Neural cell (in vitro differentiated cells): ENCODE measurements at regions not wholly inside any gene's neighbourhood (a gene's known extent, or its start where the extent isn't known, plus 50 kb on each side); places are given as distances from the start of the nearest gene placed in this dataset.

Experiments
- H2AFZ ChIP-seq: fragments of 200-600, 300-800 bp; sonication (generic), shearing (Covaris generic); 2 replicates; pipeline ENCODE4 v1.6.0; 2014; ENCODE audit warnings: low read depth, mild to moderate bottlenecking, antibody characterized with exemption, low read length, moderate library complexity
- H3F3A ChIP-seq: fragments of 200-600 bp; shearing (Covaris generic); 2 replicates; pipeline ENCODE4 v1.6.1; 2016; ENCODE audit warnings: mild to moderate bottlenecking, moderate library complexity, mixed read lengths, antibody characterized with exemption, low read length; ENCODE audit not compliant: insufficient read depth, poor library complexity, severe bottlenecking
- H3K27ac ChIP-seq: fragments of 200-600, 300-800 bp; sonication (generic), shearing (Covaris generic); 2 replicates; pipeline ENCODE4 v1.5.1; 2014; ENCODE audit warnings: mild to moderate bottlenecking, low read length, moderate library complexity
- H3K27me3 ChIP-seq: fragments of 300-800, 200-600 bp; sonication (generic), shearing (Covaris generic); 2 replicates; pipeline ENCODE4 v1.6.0; 2014; ENCODE audit warnings: mild to moderate bottlenecking, low read depth, low read length, moderate library complexity; ENCODE audit not compliant: insufficient read depth
- H3K36me3 ChIP-seq: fragments of 300-800, 200-600 bp; sonication (generic), shearing (Covaris generic); 2 replicates; pipeline ENCODE4 v1.5.1; 2014; ENCODE audit warnings: mild to moderate bottlenecking, antibody characterized with exemption, low read length, moderate library complexity; ENCODE audit not compliant: insufficient read depth
- H3K4me2 ChIP-seq: fragments of 300-800, 200-600 bp; sonication (generic), shearing (Covaris generic); 2 replicates; pipeline ENCODE4 v1.6.0; 2014; ENCODE audit warnings: mild to moderate bottlenecking, low read length
- H3K4me3 ChIP-seq: fragments of 300-800, 200-600 bp; sonication (generic), shearing (Covaris generic); 2 replicates; pipeline ENCODE4 v1.5.1; 2014; ENCODE audit warnings: mild to moderate bottlenecking, low read length, moderate library complexity
- H3K79me2 ChIP-seq: fragments of 200-600 bp; shearing (Covaris generic); replicated peaks from 2 replicates; pipeline ENCODE4 v1.6.0; 2014; ENCODE audit warnings: mild to moderate bottlenecking, low read length, moderate library complexity; ENCODE audit not compliant: insufficient read depth
- H3K9ac ChIP-seq: fragments of 300-800, 200-600 bp; sonication (generic), shearing (Covaris generic); 2 replicates; pipeline ENCODE4 v1.6.1; 2016; ENCODE audit warnings: mild to moderate bottlenecking, low read length, mixed read lengths
- H3K9me2 ChIP-seq: fragments of 200-600 bp; shearing (Covaris generic); 2 replicates; pipeline ENCODE4 v1.6.1; 2016; ENCODE audit warnings: mild to moderate bottlenecking, low read length, mixed read lengths; ENCODE audit not compliant: insufficient read depth
- H3K9me3 ChIP-seq: fragments of 200-600, 300-800 bp; sonication (generic), shearing (Covaris generic); 2 replicates; pipeline ENCODE4 v1.6.1; 2016; ENCODE audit warnings: mild to moderate bottlenecking, mixed run types, low read length, moderate library complexity, mixed read lengths
- H4K20me1 ChIP-seq: fragments of 200-600 bp; shearing (Covaris generic); 2 replicates; pipeline ENCODE4 v1.6.1; 2016; ENCODE audit warnings: mild to moderate bottlenecking, mixed run types; ENCODE audit not compliant: insufficient read depth
- CTCF ChIP-seq: fragments of 450-650 bp; IDR thresholded peaks from 2 replicates; pipeline ENCODE4 v1.5.1; 2014; ENCODE audit warnings: antibody characterized with exemption, mild to moderate bottlenecking, moderate library complexity; ENCODE audit not compliant: poor library complexity, severe bottlenecking
- EP300 ChIP-seq: fragments of 450-650 bp; conservative IDR thresholded peaks from 2 replicates; pipeline ENCODE4 v1.6.1; 2014; ENCODE audit warnings: antibody characterized with exemption, mild to moderate bottlenecking, moderate library complexity; ENCODE audit not compliant: poor library complexity, severe bottlenecking
- EZH2 ChIP-seq: fragments of 200-600, 300-800 bp; shearing (Covaris generic), sonication (generic); IDR thresholded peaks from 2 replicates; pipeline ENCODE4 v1.6.1; 2014; ENCODE audit warnings: antibody characterized with exemption, low read length, borderline replicate concordance, mild to moderate bottlenecking; ENCODE audit not compliant: insufficient read depth, poor library complexity, severe bottlenecking
- MXI1 ChIP-seq: fragments of 450-650 bp; conservative IDR thresholded peaks from 2 replicates; pipeline ENCODE4 v1.6.1; 2014; ENCODE audit warnings: antibody characterized with exemption, mild to moderate bottlenecking; ENCODE audit not compliant: poor library complexity, severe bottlenecking
- POLR2AphosphoS5 ChIP-seq: IDR thresholded peaks from 2 replicates; pipeline ENCODE4 v1.6.1; 2012
- RAD21 ChIP-seq: fragments of 450-650 bp; conservative IDR thresholded peaks from 2 replicates; pipeline ENCODE4 v1.6.1; 2014; ENCODE audit warnings: antibody characterized with exemption, mild to moderate bottlenecking, moderate library complexity
- REST ChIP-seq: IDR thresholded peaks from 2 replicates; pipeline ENCODE4 v1.6.1; 2012; ENCODE audit warnings: borderline replicate concordance
- SMC3 ChIP-seq: fragments of 450-650 bp; conservative IDR thresholded peaks from 2 replicates; pipeline ENCODE4 v1.6.1; 2014; ENCODE audit warnings: antibody characterized with exemption, mild to moderate bottlenecking, moderate library complexity; ENCODE audit not compliant: poor library complexity
- TAF1 ChIP-seq: IDR thresholded peaks from 2 replicates; pipeline ENCODE4 v1.6.1; 2012; ENCODE audit warnings: low read depth

GRCh38 chr12:85489194-85489593, 209.2 kb downstream of the ALX1 start:
- no peaks in the 10 kb centered on the region for H3K9me3 ChIP-seq
- no peak overlapping the region for H3K4me3 ChIP-seq
- no peaks in the 10 kb centered on the region for H4K20me1 ChIP-seq
- H3K4me2 ChIP-seq: no peak overlapping the region
- no peak for TF ChIP-seq POLR2AphosphoS5
- TF ChIP-seq REST: no peak
- no peak for TF ChIP-seq MXI1
- no peak for TF ChIP-seq TAF1
- no peak for TF ChIP-seq EP300
- no peak for TF ChIP-seq EZH2
- TF ChIP-seq RAD21: no peak
- H3K27ac ChIP-seq: no peak overlapping the region
- no peak overlapping the region for H2AFZ ChIP-seq
- no peaks in the 10 kb centered on the region for H3F3A ChIP-seq
- no peaks in the 10 kb centered on the region for H3K9me2 ChIP-seq
- no peaks in the 10 kb centered on the region for H3K79me2 ChIP-seq
- H3K27me3 ChIP-seq: no peaks in the 10 kb centered on the region
- H3K9ac ChIP-seq: no peak overlapping the region
- H3K36me3 ChIP-seq: no peaks in the 10 kb centered on the region

- Histone ChIP-seq H3K27me3 (no peaks in the 10 kb centered on the region), H3K4me3 (no peak overlapping the region), H3K36me3 (no peaks in the 10 kb centered on the region), H3K27ac (no peak overlapping the region), H3K9ac (no peak overlapping the region), H4K20me1 (no peaks in the 10 kb centered on the region), H3K9me3 (no peaks in the 10 kb centered on the region), H3K79me2 (no peaks in the 10 kb centered on the region), H3F3A (no peaks in the 10 kb centered on the region), H3K9me2 (no peaks in the 10 kb centered on the region), H3K4me2 (no peak overlapping the region), H2AFZ (no peak overlapping the region)
- TF ChIP-seq TAF1 (no peak), EP300 (no peak), RAD21 (no peak), SMC3 (no peak), EZH2 (no peak), CTCF (no peak), POLR2AphosphoS5 (no peak), REST (no peak), MXI1 (no peak)
Observed at GRCh38 chr12:85504164-85504563, 224.1 kb downstream of the ALX1 start.
